ENCODE measurements at regions not wholly inside any gene's neighbourhood (a gene's known extent, or its start where the extent isn't known, plus 50 kb on each side); places are given as distances from the start of the nearest gene placed in this dataset.

GRCh38 chr16:5622234-5622884, 524.8 kb upstream of the EEF2KMT start:
- no peak overlapping the region for H3K27ac Mint-ChIP-seq
- H3K9me3 Mint-ChIP-seq, result no peaks in the 10 kb centered on the region
- no peak overlapping the region for H3K4me3 Mint-ChIP-seq
- DNase-seq (ENCODE audit: extremely low spot score, unreplicated experiment), result no peak
- H3K4me1 Mint-ChIP-seq (ENCODE audit: unreplicated experiment), result no peaks in the 10 kb centered on the region
- no peak for TF ChIP-seq CTCF (conservative IDR thresholded peaks at IDR 0.05)
- no peaks in the 10 kb centered on the region for H3K36me3 Mint-ChIP-seq
- H3K27me3 Mint-ChIP-seq, result peaks cover 24% of the 10 kb centered on the region

- no peak for TF ChIP-seq CTCF (conservative IDR thresholded peaks at IDR 0.05)
- DNase-seq (ENCODE audit: extremely low spot score, unreplicated experiment), result no peak
- peaks cover 29% of the 10 kb centered on the region for H3K27me3 Mint-ChIP-seq
- no peaks in the 10 kb centered on the region for H3K4me1 Mint-ChIP-seq (ENCODE audit: unreplicated experiment)
- no peak overlapping the region for H3K27ac Mint-ChIP-seq
- H3K36me3 Mint-ChIP-seq, result no peaks in the 10 kb centered on the region
- H3K9me3 Mint-ChIP-seq, result no peaks in the 10 kb centered on the region
- no peak overlapping the region for H3K4me3 Mint-ChIP-seq
Observed at GRCh38 chr16:5621826-5622225, 524.2 kb upstream of the EEF2KMT start.

GRCh38 chr16:5619304-5619703, 521.7 kb upstream of the EEF2KMT start:
- no peak for TF ChIP-seq CTCF (conservative IDR thresholded peaks at IDR 0.05)
- no peak overlapping the region for H3K4me3 Mint-ChIP-seq
- H3K9me3 Mint-ChIP-seq, result no peaks in the 10 kb centered on the region
- no peak for DNase-seq (ENCODE audit: extremely low spot score, unreplicated experiment)
- no peak overlapping the region for H3K27ac Mint-ChIP-seq
- H3K27me3 Mint-ChIP-seq, result peaks cover 43% of the 10 kb centered on the region
- H3K4me1 Mint-ChIP-seq (ENCODE audit: unreplicated experiment), result no peaks in the 10 kb centered on the region
- no peaks in the 10 kb centered on the region for H3K36me3 Mint-ChIP-seq

- Mint-ChIP-seq H3K4me3 (no peak overlapping the region), H3K36me3 (no peaks in the 10 kb centered on the region), H3K9me3 (no peaks in the 10 kb centered on the region), H3K27ac (no peak overlapping the region), H3K27me3 (peaks cover 52% of the 10 kb centered on the region), H3K4me1 (ENCODE audit: unreplicated experiment) (no peaks in the 10 kb centered on the region)
- no peak for DNase-seq (ENCODE audit: extremely low spot score, unreplicated experiment)
- TF ChIP-seq CTCF (conservative IDR thresholded peaks at IDR 0.05), result no peak
Observed at GRCh38 chr16:5616841-5617240, 519.2 kb upstream of the EEF2KMT start.

- H3K4me1 Mint-ChIP-seq (ENCODE audit: unreplicated experiment), result no peaks in the 10 kb centered on the region
- no peak overlapping the region for H3K27ac Mint-ChIP-seq
- DNase-seq (ENCODE audit: extremely low spot score, unreplicated experiment), result peak; percentile 71
- peak; percentile 90 for TF ChIP-seq CTCF (conservative IDR thresholded peaks at IDR 0.05)
- no peaks in the 10 kb centered on the region for H3K36me3 Mint-ChIP-seq
- H3K9me3 Mint-ChIP-seq, result no peaks in the 10 kb centered on the region
- H3K27me3 Mint-ChIP-seq, result peaks cover 55% of the 10 kb centered on the region
- no peak overlapping the region for H3K4me3 Mint-ChIP-seq
Observed at GRCh38 chr16:5615868-5616642, 518.5 kb upstream of the EEF2KMT start.
